SK-N-SH (cell line): ENCODE measurements at regions not wholly inside any gene's neighbourhood (a gene's known extent, or its start where the extent isn't known, plus 50 kb on each side); places are given as distances from the start of the nearest gene placed in this dataset.

Experiments used
- EP300 ChIP-seq, 2 experiments: IDR thresholded peaks; 2 replicates each; pipeline versions ENCODE4 v1.4.0 to v1.6.1; 2012; ENCODE audit warnings: borderline replicate concordance in 1 of 2, low read depth in 1 of 2, low read length in 1 of 2
- EZH2phosphoT487 ChIP-seq: fragments of 200-600 bp; sonication (generic); IDR thresholded peaks from 2 replicates; pipeline ENCODE4 v1.6.1; 2017; ENCODE audit warnings: low read depth, mixed run types, mild to moderate bottlenecking, antibody characterized with exemption, moderate library complexity, borderline replicate concordance
- POLR2AphosphoS5 ChIP-seq: IDR thresholded peaks from 2 replicates; pipeline ENCODE4 v1.6.1; 2012; ENCODE audit warnings: low read depth, low read length
- SMC3 ChIP-seq: IDR thresholded peaks from 2 replicates; pipeline ENCODE4 v1.6.1; 2012; ENCODE audit warnings: low read depth, low read length, improper control_type of control experiment
- TF ChIP-seq, protein P1 (sequence below): fragments of 200-600 bp; sonication (generic); IDR thresholded peaks from 2 replicates; pipeline ENCODE4 v1.6.1; 2017; ENCODE audit warnings: antibody characterized with exemption, mild to moderate bottlenecking, moderate library complexity

DNA sequence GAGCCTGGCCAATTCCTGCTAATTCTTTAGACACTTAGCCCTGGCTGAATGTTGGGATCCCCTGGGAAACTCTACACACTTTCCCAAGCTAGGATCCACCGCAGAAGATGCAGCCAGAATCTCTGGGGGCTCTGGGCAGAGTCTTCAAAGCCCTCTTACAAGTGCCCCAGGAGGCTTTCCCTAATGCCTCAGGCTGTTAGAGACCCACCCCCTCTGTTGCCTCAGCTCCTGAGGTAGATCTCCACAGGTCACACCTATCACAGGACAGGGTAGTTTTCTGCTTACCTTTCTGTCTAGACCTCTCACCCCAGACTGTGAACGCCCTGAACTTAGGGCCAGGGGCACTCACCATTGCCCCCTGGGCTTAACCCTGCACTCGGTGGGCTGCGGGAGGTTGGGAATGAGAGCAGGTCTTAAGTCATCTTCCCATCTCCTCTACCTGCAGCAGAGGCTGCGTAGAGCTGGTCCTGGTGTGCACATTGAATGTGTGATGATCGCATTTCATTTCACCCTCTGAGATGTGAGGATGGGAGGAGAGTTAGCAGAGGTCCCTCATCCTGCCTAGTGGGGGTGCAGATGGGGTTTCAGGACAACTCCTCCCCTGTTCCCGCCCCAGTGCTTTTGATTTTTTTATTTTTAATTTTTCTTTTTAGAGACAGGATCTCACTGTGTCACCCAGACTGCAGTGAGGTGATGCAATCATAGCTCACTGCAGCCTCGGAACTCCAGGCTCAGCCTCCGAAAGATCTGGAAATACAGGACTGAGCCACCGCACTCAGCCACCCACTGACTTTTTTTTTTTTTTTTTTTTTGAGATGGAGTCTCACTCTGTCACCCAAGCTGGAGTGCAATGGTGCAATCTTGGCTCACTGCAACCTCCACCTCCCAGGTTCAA lies 89.0 kb upstream of the LHX1 start:
- TF ChIP-seq POLR2AphosphoS5, result no peak
- TF ChIP-seq, protein P1, sequence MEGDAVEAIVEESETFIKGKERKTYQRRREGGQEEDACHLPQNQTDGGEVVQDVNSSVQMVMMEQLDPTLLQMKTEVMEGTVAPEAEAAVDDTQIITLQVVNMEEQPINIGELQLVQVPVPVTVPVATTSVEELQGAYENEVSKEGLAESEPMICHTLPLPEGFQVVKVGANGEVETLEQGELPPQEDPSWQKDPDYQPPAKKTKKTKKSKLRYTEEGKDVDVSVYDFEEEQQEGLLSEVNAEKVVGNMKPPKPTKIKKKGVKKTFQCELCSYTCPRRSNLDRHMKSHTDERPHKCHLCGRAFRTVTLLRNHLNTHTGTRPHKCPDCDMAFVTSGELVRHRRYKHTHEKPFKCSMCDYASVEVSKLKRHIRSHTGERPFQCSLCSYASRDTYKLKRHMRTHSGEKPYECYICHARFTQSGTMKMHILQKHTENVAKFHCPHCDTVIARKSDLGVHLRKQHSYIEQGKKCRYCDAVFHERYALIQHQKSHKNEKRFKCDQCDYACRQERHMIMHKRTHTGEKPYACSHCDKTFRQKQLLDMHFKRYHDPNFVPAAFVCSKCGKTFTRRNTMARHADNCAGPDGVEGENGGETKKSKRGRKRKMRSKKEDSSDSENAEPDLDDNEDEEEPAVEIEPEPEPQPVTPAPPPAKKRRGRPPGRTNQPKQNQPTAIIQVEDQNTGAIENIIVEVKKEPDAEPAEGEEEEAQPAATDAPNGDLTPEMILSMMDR, result no peak
- no peak for TF ChIP-seq EP300 (IDR thresholded peaks at IDR 0.05; ENCODE audit: borderline replicate concordance in 1 of 2, low read depth in 1 of 2, low read length in 1 of 2)
- TF ChIP-seq EZH2phosphoT487, result no peak
- no peak for TF ChIP-seq SMC3
